Neuronal stem cell (in vitro differentiated cells): ENCODE measurements at regions not wholly inside any gene's neighbourhood (a gene's known extent, or its start where the extent isn't known, plus 50 kb on each side); places are given as distances from the start of the nearest gene placed in this dataset.
A peak's percentile ranks its signal among the peaks of the same experiment; 100 is the strongest.

ENCODE experiments used
- DNase-seq: peaks from one replicate; pipeline ENCODE4 v3.0.0-alpha.2; 2013; ENCODE audit warnings: low spot score
- H2AFZ ChIP-seq: one replicate; pipeline ENCODE4 v1.6.1; 2013; ENCODE audit warnings: mild to moderate bottlenecking, low read length, inconsistent platforms
- H2AK5ac ChIP-seq: 2 replicates; pipeline ENCODE4 v1.6.1; 2013; ENCODE audit warnings: low read depth, mild to moderate bottlenecking, inconsistent platforms, low read length, moderate library complexity, mixed read lengths
- H2BK120ac ChIP-seq: 2 replicates; pipeline ENCODE4 v1.6.1; 2013; ENCODE audit warnings: low read depth, mild to moderate bottlenecking, inconsistent platforms, low read length, moderate library complexity, mixed read lengths
- H2BK12ac ChIP-seq: one replicate; pipeline ENCODE4 v1.6.1; 2013; ENCODE audit warnings: low read length, inconsistent platforms
- H2BK15ac ChIP-seq: 2 replicates; pipeline ENCODE4 v1.6.1; 2013; ENCODE audit warnings: mild to moderate bottlenecking, low read length, inconsistent platforms, mixed read lengths
- H2BK5ac ChIP-seq: one replicate; pipeline ENCODE4 v1.6.1; 2013; ENCODE audit warnings: inconsistent platforms, mild to moderate bottlenecking, low read length, moderate library complexity
- H3K14ac ChIP-seq: one replicate; pipeline ENCODE4 v1.6.1; 2013; ENCODE audit warnings: low read length, inconsistent platforms
- H3K18ac ChIP-seq: 2 replicates; pipeline ENCODE4 v1.6.1; 2013; ENCODE audit warnings: low read length, inconsistent platforms
- H3K23ac ChIP-seq: 2 replicates; pipeline ENCODE4 v1.6.1; 2013; ENCODE audit warnings: low read depth, mild to moderate bottlenecking, mixed read lengths, low read length, inconsistent platforms; ENCODE audit not compliant: poor library complexity
- H3K27ac ChIP-seq: replicated peaks from 3 replicates; pipeline ENCODE4 v1.5.1; 2013; ENCODE audit warnings: low read length, inconsistent platforms
- H3K27me3 ChIP-seq, 3 experiments: 2 replicates each; pipeline ENCODE4 v1.6.1; 2013; ENCODE audit warnings: low read length in 3 of 3, mild to moderate bottlenecking in 2 of 3, inconsistent platforms in 1 of 3, low read depth in 1 of 3, mixed read lengths in 1 of 3, moderate library complexity in 1 of 3; ENCODE audit not compliant: control insufficient read depth in 3 of 3, insufficient read depth in 3 of 3
- H3K36me3 ChIP-seq, 2 donors: replicated peaks in 1 of 2; 2 replicates each; pipeline ENCODE4 v1.6.1; 2013; ENCODE audit warnings: low read length in 2 of 2; ENCODE audit not compliant: control insufficient read depth in 2 of 2, insufficient read depth in 2 of 2
- H3K4ac ChIP-seq: 2 replicates; pipeline ENCODE4 v1.6.1; 2013; ENCODE audit warnings: inconsistent platforms, mild to moderate bottlenecking, low read length, moderate library complexity
- H3K4me1 ChIP-seq, 2 donors: 1 replicate in 1 of 2; 2 replicates in 1 of 2; pipeline ENCODE4 v1.6.1; 2013; ENCODE audit warnings: low read length in 2 of 2, low read depth in 1 of 2; ENCODE audit not compliant: control insufficient read depth in 2 of 2, insufficient read depth in 1 of 2
- H3K4me2 ChIP-seq: one replicate; pipeline ENCODE4 v1.6.1; 2013; ENCODE audit warnings: mild to moderate bottlenecking, low read length, inconsistent platforms; ENCODE audit not compliant: insufficient read depth, poor library complexity, severe bottlenecking
- H3K4me3 ChIP-seq, 2 donors: 2 replicates each; pipeline ENCODE4 v1.5.1; 2013; ENCODE audit warnings: low read length in 2 of 2, mild to moderate bottlenecking in 2 of 2, inconsistent platforms in 1 of 2, moderate library complexity in 1 of 2
- H3K79me1 ChIP-seq: one replicate; pipeline ENCODE4 v1.6.1; 2013; ENCODE audit warnings: low read depth, mild to moderate bottlenecking, inconsistent platforms, low read length, moderate library complexity
- H3K9ac ChIP-seq: one replicate; pipeline ENCODE4 v1.6.1; 2013; ENCODE audit warnings: mild to moderate bottlenecking, low read depth, low read length, inconsistent platforms; ENCODE audit not compliant: poor library complexity
- H3K9me3 ChIP-seq, 2 donors: replicated peaks in 1 of 2; 2 replicates each; pipeline versions ENCODE3 to v1.6.1; 2013; ENCODE audit warnings: low read length in 2 of 2, mild to moderate bottlenecking in 2 of 2, inconsistent platforms in 1 of 2, low read depth in 1 of 2, mixed read lengths in 1 of 2, moderate library complexity in 1 of 2; ENCODE audit not compliant: control insufficient read depth in 2 of 2, insufficient read depth in 1 of 2
- H4K8ac ChIP-seq: one replicate; pipeline ENCODE4 v1.6.1; 2013; ENCODE audit warnings: low read depth, mild to moderate bottlenecking, inconsistent platforms, low read length, moderate library complexity
- H4K91ac ChIP-seq: one replicate; pipeline ENCODE4 v1.6.1; 2013; ENCODE audit warnings: low read length, low read depth, mild to moderate bottlenecking, inconsistent platforms; ENCODE audit not compliant: poor library complexity
- WGBS, 2 donors: extraction: QIAGEN DNeasy Blood & Tissue Kit; methylation state at CpG; one replicate each; pipeline ENCODE4 v1.1.7; 2013; ENCODE audit warnings: missing lambda C conversion rate in 2 of 2, mixed read lengths in 1 of 2; ENCODE audit not compliant: insufficient read length in 2 of 2, insufficient replicate concordance in 1 of 2; ENCODE audit errors: extremely low coverage in 2 of 2; 5-methylcytosine and 5-hydroxymethylcytosine counted together

DNA sequence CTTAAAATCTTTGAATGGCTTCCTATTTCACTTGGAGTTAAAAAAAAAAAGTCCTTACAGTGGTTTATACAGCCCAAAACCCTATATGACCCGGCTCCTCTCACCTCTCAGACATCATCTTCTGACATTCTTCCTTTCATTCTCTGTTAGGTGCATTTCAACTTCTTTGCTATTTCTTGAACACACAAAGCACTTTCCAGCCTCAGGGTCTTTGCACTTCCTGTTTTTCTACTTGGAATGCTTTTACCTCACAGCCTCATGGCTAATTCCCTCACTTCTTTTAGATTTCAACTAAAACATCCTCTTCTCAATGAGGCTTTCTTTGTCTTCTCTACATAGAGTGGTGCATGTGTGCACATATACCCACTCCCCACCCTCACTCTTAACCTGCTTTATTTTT lies 91.0 kb upstream of the MB21D2 start:
- DNase-seq, result no peak
- Histone ChIP-seq H3K36me3 (no peaks in the 10 kb centered on the region), H2BK12ac (no peak overlapping the region), H2AFZ (no peak overlapping the region), H3K79me1 (no peaks in the 10 kb centered on the region), H2AK5ac (no peak overlapping the region), H2BK15ac (no peak overlapping the region), H4K91ac (no peak overlapping the region), H3K4me3 (no peak overlapping the region), H4K8ac (no peak overlapping the region), H3K9me3 (peaks cover 0 to 3% of the 10 kb centered on the region in 2 donors), H2BK120ac (no peak overlapping the region), H3K9ac (no peak overlapping the region), H3K4me2 (no peak overlapping the region), H2BK5ac (no peak overlapping the region), H3K4ac (no peak overlapping the region), H3K23ac (no peak overlapping the region), H3K4me1 (no peaks in the 10 kb centered on the region), H3K14ac (no peak overlapping the region), H3K27me3 (no peaks in the 10 kb centered on the region), H3K18ac (no peak overlapping the region), H3K27ac (no peak overlapping the region)
- no CpG with 5 or more reads among the region's 1 CpG for WGBS, 2 donors

DNA sequence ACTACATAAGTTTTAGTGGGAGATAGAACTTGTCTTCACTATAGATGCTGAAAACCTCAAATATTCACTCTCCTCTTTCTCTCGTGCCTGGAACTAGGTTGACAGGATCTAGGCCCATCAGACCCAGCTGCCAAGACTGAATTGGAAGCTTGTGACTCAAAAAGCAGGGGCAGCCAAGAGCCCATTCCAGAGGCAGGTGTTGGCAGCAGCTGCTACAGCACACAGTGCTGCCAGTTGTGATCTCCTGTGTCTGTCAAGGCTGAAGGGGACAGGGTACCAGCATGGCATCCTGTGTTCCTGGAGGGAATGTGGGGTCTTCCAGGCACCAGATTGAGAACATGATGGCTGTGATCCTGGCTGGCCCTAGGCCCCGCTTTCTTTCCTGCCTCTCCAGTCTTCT lies 92.5 kb upstream of the MB21D2 start:
- H4K91ac ChIP-seq, result no peak overlapping the region
- H3K4ac ChIP-seq, result no peak overlapping the region
- peaks cover 0 to 3% of the 10 kb centered on the region in 2 donors for H3K9me3 ChIP-seq
- H3K14ac ChIP-seq, result no peak overlapping the region
- H2AFZ ChIP-seq, result no peak overlapping the region
- no peak overlapping the region for H3K23ac ChIP-seq
- H2BK12ac ChIP-seq, result no peak overlapping the region
- H2BK5ac ChIP-seq, result no peak overlapping the region
- H2BK120ac ChIP-seq, result no peak overlapping the region
- H2BK15ac ChIP-seq, result no peak overlapping the region
- WGBS, 2 donors, result no CpG with 5 or more reads among the region's 2 CpGs
- no peaks in the 10 kb centered on the region for H3K36me3 ChIP-seq
- no peak overlapping the region for H3K4me3 ChIP-seq
- no peak overlapping the region for H3K9ac ChIP-seq
- H3K79me1 ChIP-seq, result no peaks in the 10 kb centered on the region
- H4K8ac ChIP-seq, result no peak overlapping the region
- H3K4me1 ChIP-seq, result no peaks in the 10 kb centered on the region
- no peaks in the 10 kb centered on the region for H3K27me3 ChIP-seq
- H2AK5ac ChIP-seq, result no peak overlapping the region
- H3K4me2 ChIP-seq, result no peak overlapping the region
- H3K27ac ChIP-seq, result no peak overlapping the region
- H3K18ac ChIP-seq, result no peak overlapping the region
- no peak for DNase-seq

DNA sequence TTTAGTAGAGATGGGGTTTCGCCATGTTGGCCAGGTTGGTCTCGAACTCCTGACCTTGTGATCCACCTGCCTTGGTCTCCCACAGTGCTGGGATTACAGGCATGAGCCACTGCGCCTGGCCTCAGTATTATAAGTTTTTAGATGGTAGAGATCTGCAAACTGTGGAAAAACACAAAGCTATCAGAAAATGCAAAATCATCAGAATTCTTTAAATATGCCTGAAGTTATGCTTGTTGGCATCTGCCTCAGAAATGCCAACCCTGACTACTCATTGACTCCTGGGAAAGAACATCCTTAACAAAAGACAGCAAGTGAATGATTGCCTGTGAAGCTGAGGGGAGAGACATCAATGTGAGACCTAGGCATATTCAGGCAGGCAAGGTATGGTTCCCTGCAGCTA lies 94.3 kb upstream of the MB21D2 start:
- H3K14ac ChIP-seq, result no peak overlapping the region
- H2BK12ac ChIP-seq, result no peak overlapping the region
- H3K4me1 ChIP-seq, result peaks cover 0 to 4% of the 10 kb centered on the region in 2 donors
- H3K4ac ChIP-seq, result no peak overlapping the region
- H3K36me3 ChIP-seq, result no peaks in the 10 kb centered on the region
- no peak overlapping the region for H2AFZ ChIP-seq
- H3K9ac ChIP-seq, result no peak overlapping the region
- H2BK15ac ChIP-seq, result no peak overlapping the region
- H3K23ac ChIP-seq, result no peak overlapping the region
- no peak overlapping the region for H3K27ac ChIP-seq
- peaks cover 0 to 9% (median 0%) of the 10 kb centered on the region in 3 experiments for H3K27me3 ChIP-seq
- no peak for DNase-seq
- H3K79me1 ChIP-seq, result no peaks in the 10 kb centered on the region
- H3K4me2 ChIP-seq, result no peak overlapping the region
- H3K4me3 ChIP-seq, result no peak overlapping the region
- no peak overlapping the region for H2BK120ac ChIP-seq
- WGBS, 2 donors, result no CpG with 5 or more reads among the region's 3 CpGs
- H2BK5ac ChIP-seq, result no peak overlapping the region
- peaks cover 0 to 3% of the 10 kb centered on the region in 2 donors for H3K9me3 ChIP-seq
- H2AK5ac ChIP-seq, result no peak overlapping the region
- no peak overlapping the region for H4K91ac ChIP-seq
- H4K8ac ChIP-seq, result no peak overlapping the region
- no peak overlapping the region for H3K18ac ChIP-seq

DNA sequence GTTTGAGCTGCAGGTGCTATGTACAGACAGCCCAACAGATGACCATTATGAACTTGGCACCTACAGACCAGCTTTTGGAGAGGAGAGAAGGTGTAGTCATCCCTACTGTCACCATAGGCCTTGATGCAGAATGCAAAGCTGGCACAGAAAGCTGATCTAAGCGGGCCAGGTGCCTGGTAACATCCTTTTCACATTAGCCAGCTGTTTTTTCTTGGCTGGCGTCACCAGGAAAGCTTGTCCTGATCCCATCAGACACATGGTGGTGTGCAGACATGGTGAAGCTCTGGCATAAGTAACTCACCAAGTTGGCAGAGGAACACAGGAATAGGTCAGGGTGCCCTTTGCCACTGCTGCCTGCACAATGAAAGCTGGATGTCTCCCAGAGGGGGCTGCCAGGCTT lies 97.2 kb upstream of the MB21D2 start:
- Histone ChIP-seq H2BK5ac (no peak overlapping the region), H3K79me1 (no peaks in the 10 kb centered on the region), H3K18ac (no peak overlapping the region), H3K23ac (no peak overlapping the region), H3K4ac (peak overlapping the region; percentile 46), H3K9ac (no peak overlapping the region), H4K91ac (no peak overlapping the region), H3K27me3 (peaks cover 0 to 9% (median 0%) of the 10 kb centered on the region in 3 experiments), H2BK12ac (no peak overlapping the region), H3K4me3 (no peak overlapping the region), H2AK5ac (no peak overlapping the region), H3K9me3 (peaks cover 0 to 3% of the 10 kb centered on the region in 2 donors), H3K36me3 (no peaks in the 10 kb centered on the region), H4K8ac (no peak overlapping the region), H3K27ac (peak overlapping the region; percentile 31), H3K4me2 (no peak overlapping the region), H3K4me1 (peaks cover 0 to 6% of the 10 kb centered on the region in 2 donors), H2BK15ac (peak overlapping the region; percentile 54), H2BK120ac (no peak overlapping the region), H2AFZ (no peak overlapping the region), H3K14ac (no peak overlapping the region)
- no CpG with 5 or more reads among the region's 2 CpGs for WGBS, 2 donors
- no peak for DNase-seq
